HepG2 (cell line): ENCODE measurements at regions not wholly inside any gene's neighbourhood (a gene's known extent, or its start where the extent isn't known, plus 50 kb on each side); places are given as distances from the start of the nearest gene placed in this dataset.
A peak's percentile ranks its signal among the peaks of the same experiment; 100 is the strongest.

Source experiments
- ATAC-seq: fragments of 200-7000 bp; cut with Tn5 transposase; 3 replicates; pipeline ENCODE4 v1.9.1; 2020; ENCODE audit warnings: mild to moderate bottlenecking, moderate library complexity
- BruUV-seq: library from RNA; stranded (reverse); fragments of 400-500 nt; replicated peaks from 2 replicates; lab custom pipeline; 2021; lab: Mats Ljungman, UMichigan
- CTCF ChIA-PET: fragments of 300-600 bp; formaldehyde crosslinking; extraction: SDS; loops from one replicate; lab custom pipeline; 2021; ENCODE audit warnings: low total read pairs, inconsistent platforms, low intra/inter-chr PET ratio; lab: Yijun Ruan, JAX
- POLR2A ChIA-PET: fragments of 350-600 bp; sonication (Branson Sonifier 250); formaldehyde crosslinking; loops from one replicate; lab custom pipeline; 2020; ENCODE audit warnings: antibody characterized with exemption, inconsistent platforms; lab: Yijun Ruan, JAX
- DNase-seq: peaks from one replicate; pipeline ENCODE4 v3.0.0-alpha.2; 2015; ENCODE audit warnings: low spot score
- FAIRE-seq: peaks from 3 replicates; lab custom pipeline; 2011; peaks lifted over from hg19 to GRCh38; lab: Jason Lieb, UNC
- H2AFZ ChIP-seq: one replicate; pipeline ENCODE4 v1.6.1; 2011; ENCODE audit warnings: low read length, inconsistent platforms
- H3K27ac ChIP-seq: fragments of 300-600 bp; 3 replicates; pipeline ENCODE4 v1.8.0; 2011; ENCODE audit warnings: mixed run types, mild to moderate bottlenecking, mixed read lengths, low read length, inconsistent platforms; ENCODE audit not compliant: insufficient read depth; ENCODE audit errors: extremely low read length
- H3K27me3 ChIP-seq, 2 experiments: fragments of 200-600 bp in 1 of 2; 2 replicates in 1 of 2; 3 replicates in 1 of 2; pipeline versions ENCODE4 v1.6.0 to v1.8.0; 2011; ENCODE audit warnings: low read length in 2 of 2, mild to moderate bottlenecking in 2 of 2, moderate library complexity in 2 of 2, inconsistent platforms in 1 of 2; ENCODE audit not compliant: insufficient read depth in 2 of 2, control insufficient read depth in 1 of 2
- H3K36me3 ChIP-seq, 2 experiments: fragments of 200-600 bp in 1 of 2; replicated peaks in 1 of 2; 2 replicates in 1 of 2; 3 replicates in 1 of 2; pipeline versions ENCODE4 v1.5.1 to v1.8.0; 2011; ENCODE audit warnings: low read length in 2 of 2, inconsistent platforms in 1 of 2; ENCODE audit not compliant: insufficient read depth in 2 of 2, control insufficient read depth in 1 of 2
- H3K4me1 ChIP-seq: 2 replicates; pipeline ENCODE4 v1.5.1; 2012; ENCODE audit warnings: low read length, inconsistent platforms; ENCODE audit not compliant: insufficient read depth
- H3K4me2 ChIP-seq: 2 replicates; pipeline ENCODE4 v1.6.0; 2011; ENCODE audit warnings: low read depth, low read length, inconsistent platforms
- H3K4me3 ChIP-seq, 3 experiments: fragments of 200-600 bp in 1 of 3; sonication (generic), shearing (Covaris generic) in 1 of 3; replicated peaks in 1 of 3; 2 replicates each; pipeline ENCODE4 v1.5.1; 2011 to 2016; ENCODE audit warnings: low read length in 3 of 3, inconsistent platforms in 2 of 3, low read depth in 2 of 3, mild to moderate bottlenecking in 2 of 3, control low read depth in 1 of 3, mixed read lengths in 1 of 3; ENCODE audit not compliant: insufficient read depth in 1 of 3
- H3K79me2 ChIP-seq: one replicate; pipeline ENCODE4 v1.6.1; 2011; ENCODE audit warnings: low read length, inconsistent platforms; ENCODE audit not compliant: insufficient read depth
- H3K9ac ChIP-seq: 2 replicates; pipeline ENCODE4 v1.6.0; 2011; ENCODE audit warnings: mild to moderate bottlenecking, low read depth, low read length, inconsistent platforms; ENCODE audit not compliant: insufficient read depth
- H3K9me3 ChIP-seq: 2 replicates; pipeline ENCODE4 v1.5.1; 2012; ENCODE audit warnings: mild to moderate bottlenecking, low read length
- H4K20me1 ChIP-seq: 2 replicates; pipeline ENCODE4 v1.6.0; 2011; ENCODE audit warnings: inconsistent platforms, mild to moderate bottlenecking, low read length, moderate library complexity; ENCODE audit not compliant: insufficient read depth
- BRD4 ChIP-seq: sonication (generic); formaldehyde crosslinking; IDR thresholded peaks from 2 replicates; pipeline ENCODE4 v1.4.0; 2020; ENCODE audit warnings: missing genetic modification reagents
- EHMT2 ChIP-seq: fragments of 200-600 bp; sonication (generic); IDR thresholded peaks from 2 replicates; pipeline ENCODE4 v1.7.0; 2017; ENCODE audit warnings: antibody characterized with exemption, low read depth, low read length, borderline replicate concordance
- HOXA9 ChIP-seq: sonication (generic); formaldehyde crosslinking; IDR thresholded peaks from 2 replicates; pipeline ENCODE4 v1.8.1; 2022; ENCODE audit warnings: missing genetic modification reagents, mild to moderate bottlenecking, moderate library complexity, borderline replicate concordance
- MIER2 ChIP-seq: IDR thresholded peaks from 2 replicates; pipeline ENCODE4 v1.6.1; 2016; ENCODE audit warnings: missing biosample characterization, missing genetic modification reagents
- ZNF543 ChIP-seq: sonication (generic); formaldehyde crosslinking; IDR thresholded peaks from 2 replicates; pipeline ENCODE4 v1.4.0; 2020; ENCODE audit warnings: mild to moderate bottlenecking, missing genetic modification reagents
- WGBS: methylation state at CpG from one replicate; pipeline ENCODE4 v1.1.6; 2017; ENCODE audit warnings: low lambda C conversion rate; 5-methylcytosine and 5-hydroxymethylcytosine counted together
- in situ Hi-C: cut with HindIII; loops from 2 replicates; pipeline ENCODE4 v1.10.0; 2017; ENCODE audit warnings: low pct_unique_long_range_greater_than_20kb; ENCODE audit not compliant: extremely low pct_ligation_motif_present
- intact Hi-C: fragments of 100-400 bp; cut with micrococcal nuclease; formaldehyde crosslinking; loops from one replicate; pipeline ENCODE4 v1.10.0; 2022; ENCODE audit not compliant: unreplicated experiment
- TF ChIP-seq, protein P1 (sequence below), 2 experiments: IDR thresholded peaks; 2 replicates each; pipeline ENCODE4 v1.6.1; 2011 to 2012; ENCODE audit warnings: low read length in 2 of 2, borderline replicate concordance in 1 of 2, low read depth in 1 of 2, mild to moderate bottlenecking in 1 of 2, moderate library complexity in 1 of 2

GRCh38 chr1:3968851-3969250, 68.8 kb upstream of the C1orf174 start:
- no peaks in the 10 kb centered on the region for H3K79me2 ChIP-seq
- in situ Hi-C loops = no loop called here
- H3K4me3 ChIP-seq = no peak overlapping the region
- H3K4me2 ChIP-seq = no peak overlapping the region
- intact Hi-C loops = no loop called here
- no peak overlapping the region for H3K27ac ChIP-seq
- no TSS peak for BruUV-seq
- ATAC-seq = no peak
- POLR2A ChIA-PET = no interaction called here
- H4K20me1 ChIP-seq = no peaks in the 10 kb centered on the region
- peaks cover 5% of the 10 kb centered on the region for H3K4me1 ChIP-seq
- no peaks in the 10 kb centered on the region for H3K9me3 ChIP-seq
- H3K9ac ChIP-seq = no peak overlapping the region
- CTCF ChIA-PET = no interaction called here
- no peak overlapping the region for H2AFZ ChIP-seq
- no peaks in the 10 kb centered on the region for H3K36me3 ChIP-seq
- peak; percentile 41; the same call in 1 of the 2 replicates for TF ChIP-seq EHMT2
- TF ChIP-seq ZNF543 (CRISPR knock-in tag) = no peak
- no peak for TF ChIP-seq BRD4 (CRISPR knock-in tag)
- TF ChIP-seq, protein P1, sequence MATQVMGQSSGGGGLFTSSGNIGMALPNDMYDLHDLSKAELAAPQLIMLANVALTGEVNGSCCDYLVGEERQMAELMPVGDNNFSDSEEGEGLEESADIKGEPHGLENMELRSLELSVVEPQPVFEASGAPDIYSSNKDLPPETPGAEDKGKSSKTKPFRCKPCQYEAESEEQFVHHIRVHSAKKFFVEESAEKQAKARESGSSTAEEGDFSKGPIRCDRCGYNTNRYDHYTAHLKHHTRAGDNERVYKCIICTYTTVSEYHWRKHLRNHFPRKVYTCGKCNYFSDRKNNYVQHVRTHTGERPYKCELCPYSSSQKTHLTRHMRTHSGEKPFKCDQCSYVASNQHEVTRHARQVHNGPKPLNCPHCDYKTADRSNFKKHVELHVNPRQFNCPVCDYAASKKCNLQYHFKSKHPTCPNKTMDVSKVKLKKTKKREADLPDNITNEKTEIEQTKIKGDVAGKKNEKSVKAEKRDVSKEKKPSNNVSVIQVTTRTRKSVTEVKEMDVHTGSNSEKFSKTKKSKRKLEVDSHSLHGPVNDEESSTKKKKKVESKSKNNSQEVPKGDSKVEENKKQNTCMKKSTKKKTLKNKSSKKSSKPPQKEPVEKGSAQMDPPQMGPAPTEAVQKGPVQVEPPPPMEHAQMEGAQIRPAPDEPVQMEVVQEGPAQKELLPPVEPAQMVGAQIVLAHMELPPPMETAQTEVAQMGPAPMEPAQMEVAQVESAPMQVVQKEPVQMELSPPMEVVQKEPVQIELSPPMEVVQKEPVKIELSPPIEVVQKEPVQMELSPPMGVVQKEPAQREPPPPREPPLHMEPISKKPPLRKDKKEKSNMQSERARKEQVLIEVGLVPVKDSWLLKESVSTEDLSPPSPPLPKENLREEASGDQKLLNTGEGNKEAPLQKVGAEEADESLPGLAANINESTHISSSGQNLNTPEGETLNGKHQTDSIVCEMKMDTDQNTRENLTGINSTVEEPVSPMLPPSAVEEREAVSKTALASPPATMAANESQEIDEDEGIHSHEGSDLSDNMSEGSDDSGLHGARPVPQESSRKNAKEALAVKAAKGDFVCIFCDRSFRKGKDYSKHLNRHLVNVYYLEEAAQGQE (IDR thresholded peaks at IDR 0.05; ENCODE audit: borderline replicate concordance in 1 of 2, low read depth in 1 of 2, low read length in 2 of 2) = peak; percentile 62 to 90
- TF ChIP-seq MIER2 (CRISPR knock-in tag) = peak; percentile 90
- no peak for TF ChIP-seq HOXA9 (CRISPR knock-in tag)
- WGBS = 35% methylated on average over 9 of the region's 10 CpGs
- H3K27me3 ChIP-seq = peaks cover 0 to 1% of the 10 kb centered on the region in 2 experiments; a peak in 1 of 5 replicates
- no peak for FAIRE-seq
- DNase-seq = no peak
